KG1 (cell line): ENCODE measurements at regions not wholly inside any gene's neighbourhood (a gene's known extent, or its start where the extent isn't known, plus 50 kb on each side); places are given as distances from the start of the nearest gene placed in this dataset.
"Not testable (repeated sequence)": the region's sequence is repeated elsewhere in the genome, so short reads cannot be mapped to it uniquely, and the experiment has no call there.

Experiments
- DNase-seq: peaks from one replicate; lab custom pipeline; 2025; lab: John Stamatoyannopoulos, UW

GRCh38 chr3:178205740-178206139, 330.5 kb upstream of the KCNMB2 start:
- DNase-seq, result no peak

- DNase-seq, result no peak
Measured at GRCh38 chr3:178206521-178206920, 329.7 kb upstream of the KCNMB2 start.

DNA sequence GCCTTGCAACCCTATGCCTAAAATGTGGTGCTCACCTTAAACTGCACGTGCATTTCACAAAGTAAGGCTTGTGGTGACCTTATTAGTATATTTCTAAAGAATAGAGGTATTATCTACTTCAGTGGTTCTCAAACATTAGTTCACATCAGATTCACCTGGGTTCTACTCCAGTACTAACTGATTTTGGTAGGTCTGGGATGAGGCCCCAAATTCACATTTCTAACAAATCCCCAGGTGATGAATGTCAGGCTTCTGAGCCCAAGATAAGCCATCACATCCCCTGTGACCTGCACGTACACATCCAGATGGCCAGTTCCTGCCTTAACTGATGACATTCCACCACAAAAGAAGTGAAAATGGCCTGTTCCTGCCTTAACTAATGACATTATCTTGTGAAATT, 329.1 kb upstream of the KCNMB2 start:
- not testable (repeated sequence) for DNase-seq

DNA sequence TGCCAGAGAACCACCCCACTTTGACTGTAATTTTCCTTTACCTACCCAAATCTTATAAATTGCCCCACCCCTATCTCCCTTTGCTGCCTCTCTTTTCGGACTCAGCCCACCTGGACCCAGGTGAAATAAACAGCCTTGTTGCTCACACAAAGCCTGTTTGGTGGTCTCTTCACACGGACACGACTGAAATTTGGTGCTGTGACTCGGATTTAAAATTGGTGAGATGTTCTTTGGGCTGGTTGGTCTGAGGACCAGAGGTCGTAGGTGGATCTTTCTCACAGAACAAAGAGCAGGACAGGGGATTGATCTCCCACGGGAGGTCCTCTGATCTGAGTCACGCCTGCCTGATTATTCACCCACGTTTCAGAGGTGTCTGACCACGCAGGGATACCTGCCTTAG, 328.6 kb upstream of the KCNMB2 start:
- DNase-seq, result not testable (repeated sequence)

DNA sequence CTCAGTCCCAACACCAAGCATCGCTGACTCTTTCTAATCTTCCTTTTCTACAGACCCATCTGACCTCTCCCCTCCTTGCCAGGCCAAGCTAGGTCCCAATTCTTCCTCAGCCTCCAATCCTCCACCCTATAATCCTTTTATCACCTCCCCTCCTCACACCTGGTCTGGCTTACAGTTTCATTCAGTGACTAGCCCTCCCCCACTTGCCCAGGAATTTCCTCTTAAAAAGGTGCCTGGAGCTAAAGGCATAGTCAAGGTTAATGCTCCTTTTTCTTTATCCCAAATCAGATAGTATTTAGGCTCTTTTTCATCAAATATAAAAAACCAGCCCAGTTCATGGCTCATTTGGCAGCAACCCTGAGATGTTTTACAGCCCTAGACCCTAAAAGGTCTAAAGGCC, 327.1 kb upstream of the KCNMB2 start:
- DNase-seq, result not testable (repeated sequence)

DNA sequence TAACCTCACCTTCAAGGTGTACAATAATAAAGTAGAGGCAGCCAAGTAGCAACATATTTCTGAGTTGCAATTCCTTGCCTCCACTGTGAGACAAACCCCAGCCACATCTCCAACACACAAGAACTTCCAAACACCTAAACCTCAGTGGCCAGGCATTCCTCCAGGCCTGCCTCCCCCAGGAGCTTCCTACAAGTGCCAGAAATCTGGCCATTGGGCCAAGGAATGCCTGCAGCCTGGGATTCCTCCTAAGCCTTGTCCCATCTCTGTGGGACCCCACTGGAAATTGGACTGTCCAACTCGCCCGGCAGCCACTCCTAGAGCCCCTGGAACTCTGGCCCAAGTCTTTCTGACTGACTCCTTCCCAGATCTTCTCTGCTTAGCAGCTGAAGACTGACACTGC, 326.6 kb upstream of the KCNMB2 start:
- not testable (repeated sequence) for DNase-seq

DNA sequence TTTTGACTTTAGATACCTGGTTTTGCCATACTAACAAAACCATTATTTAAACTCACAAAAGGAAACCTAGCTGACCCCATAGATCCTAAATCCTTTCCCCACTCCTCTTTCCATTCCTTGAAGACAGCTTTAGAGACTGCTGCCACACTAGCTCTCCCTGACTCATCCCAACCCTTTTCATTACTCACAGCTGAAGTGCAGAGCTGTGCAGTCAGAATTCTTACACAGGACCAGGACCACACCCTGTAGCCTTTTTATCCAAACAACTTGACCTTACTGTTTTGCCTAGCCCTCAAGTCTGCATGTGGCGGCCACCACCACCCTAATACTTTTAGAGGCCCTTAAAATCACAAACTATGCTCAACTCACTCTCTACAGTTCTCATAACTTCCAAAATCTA, 325.1 kb upstream of the KCNMB2 start:
- not testable (repeated sequence) for DNase-seq

DNA sequence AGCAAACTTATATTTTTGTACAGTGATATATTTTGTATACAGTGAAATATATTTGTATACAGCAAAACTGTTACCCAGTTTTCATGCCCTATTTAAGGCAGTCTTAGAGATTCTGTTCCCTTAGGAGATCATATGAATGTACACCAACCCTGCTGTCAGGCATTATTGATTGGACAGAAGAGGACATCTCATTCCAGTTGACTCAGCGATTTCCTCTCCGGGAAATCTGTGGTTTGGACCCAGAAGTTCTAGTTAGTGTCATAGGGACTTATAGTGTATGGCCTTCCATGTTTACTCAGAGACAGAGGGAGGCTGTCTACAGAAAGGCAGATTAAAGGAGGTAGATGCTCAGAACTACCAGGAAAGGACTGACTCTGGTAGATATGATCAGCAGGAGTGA, 318.8 kb upstream of the KCNMB2 start:
- no peak for DNase-seq

DNA sequence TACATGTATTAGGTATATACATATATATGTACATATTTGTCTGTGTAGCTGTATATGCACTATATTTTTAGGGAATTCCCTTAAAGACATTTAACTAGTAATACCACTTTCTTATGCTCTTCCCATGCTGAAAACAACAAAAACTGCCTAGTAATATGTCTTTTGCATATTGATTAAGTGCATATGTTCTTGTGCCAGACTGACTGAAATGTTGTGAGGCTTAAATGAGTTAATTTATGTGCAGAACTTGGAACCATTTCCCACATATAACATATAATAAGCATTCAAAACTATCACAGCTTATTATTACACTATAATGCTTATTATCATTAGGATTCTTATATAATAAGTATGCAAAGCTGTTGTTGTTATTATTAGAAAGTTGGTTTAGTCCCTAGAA, 318.0 kb upstream of the KCNMB2 start:
- no peak for DNase-seq

DNA sequence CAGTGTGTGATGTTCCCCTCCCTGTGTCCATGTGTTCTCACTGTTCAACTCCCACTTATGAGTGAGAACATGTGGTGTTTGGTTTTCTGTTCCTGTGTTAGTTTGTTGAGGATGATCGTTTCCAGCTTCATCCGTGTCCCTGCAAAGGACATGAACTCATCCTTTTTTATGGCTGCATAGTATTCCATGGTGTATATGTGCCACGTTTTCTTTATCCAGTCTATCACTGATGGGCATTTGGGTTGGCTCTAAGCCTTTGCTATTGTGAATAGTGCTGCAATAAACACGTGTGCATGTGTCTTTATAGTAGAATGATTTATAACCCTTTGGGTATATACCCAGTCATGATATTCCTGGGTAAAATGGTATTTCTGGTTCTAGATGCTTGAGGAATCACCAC, 316.6 kb upstream of the KCNMB2 start:
- not testable (repeated sequence) for DNase-seq

DNA sequence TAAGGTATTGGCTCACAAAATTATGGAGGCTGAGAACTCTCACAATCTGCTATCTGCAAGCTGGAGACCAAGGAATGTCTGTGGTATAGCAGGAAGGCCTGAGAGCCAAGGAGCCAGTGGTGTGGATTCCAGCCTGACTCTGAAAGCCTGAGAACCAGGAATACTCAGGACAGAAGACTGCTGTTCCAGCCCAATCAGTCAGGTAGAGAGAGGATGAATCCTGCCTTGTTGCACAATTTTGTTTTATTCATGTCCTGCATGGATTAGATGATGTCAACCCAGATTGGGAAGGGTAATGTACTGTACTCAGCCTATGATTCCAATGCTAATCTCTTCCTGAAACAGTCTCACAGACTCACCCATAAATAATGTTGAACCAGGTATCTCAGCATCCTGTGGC, 312.4 kb upstream of the KCNMB2 start:
- DNase-seq, result no peak

DNA sequence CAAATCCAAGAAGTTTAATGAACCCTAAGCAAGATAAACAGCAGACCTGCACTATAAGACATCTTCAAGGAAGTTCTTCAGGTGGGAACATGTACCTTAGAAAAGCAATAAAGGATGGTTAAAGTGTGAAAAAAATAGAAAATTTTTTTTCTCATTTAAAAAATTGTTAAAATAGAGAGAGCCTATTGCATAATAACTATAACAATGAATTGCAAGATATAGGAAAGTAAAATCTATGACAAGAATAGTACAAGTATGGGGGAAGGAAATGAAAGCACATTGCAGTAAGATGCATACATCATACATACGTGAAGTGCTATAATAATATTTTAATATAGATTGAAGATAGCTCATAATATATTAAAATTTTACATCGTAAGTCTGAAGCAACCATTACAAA, 310.1 kb upstream of the KCNMB2 start:
- DNase-seq, result no peak

- no peak for DNase-seq
Measured at GRCh38 chr3:178231645-178232044, 304.6 kb upstream of the KCNMB2 start.

DNA sequence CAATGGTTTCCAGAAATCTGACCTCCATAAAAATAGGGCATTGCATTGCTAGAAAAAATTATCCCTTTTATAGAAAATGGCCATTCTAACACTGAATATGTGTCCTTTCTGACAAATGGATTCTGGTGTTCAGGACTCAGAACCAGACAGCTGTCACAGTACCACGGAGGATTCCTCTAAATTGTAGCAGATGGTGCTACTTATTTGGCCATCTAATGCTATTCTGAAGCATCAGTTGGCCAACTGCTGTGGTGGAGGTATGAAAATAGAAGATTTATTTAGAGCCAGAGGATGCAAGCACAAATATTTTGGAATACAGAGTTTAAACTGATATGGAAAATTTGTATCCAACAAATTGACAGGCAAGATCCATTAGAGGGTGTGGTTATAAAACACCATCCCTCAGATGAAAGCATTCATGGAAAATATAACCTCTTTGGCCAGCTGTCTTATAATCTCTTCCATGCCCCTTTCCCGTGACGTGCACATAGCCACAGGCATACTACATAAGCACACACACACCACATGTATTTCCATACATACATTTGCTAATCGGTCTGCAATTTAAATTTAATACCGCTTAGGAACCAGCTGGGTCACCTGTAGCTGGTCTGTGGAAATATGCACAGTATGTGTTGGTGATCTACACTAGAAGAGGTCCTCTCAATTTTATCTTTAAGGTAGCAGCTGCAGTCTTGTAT, 302.7 kb upstream of the KCNMB2 start:
- DNase-seq, result no peak

DNA sequence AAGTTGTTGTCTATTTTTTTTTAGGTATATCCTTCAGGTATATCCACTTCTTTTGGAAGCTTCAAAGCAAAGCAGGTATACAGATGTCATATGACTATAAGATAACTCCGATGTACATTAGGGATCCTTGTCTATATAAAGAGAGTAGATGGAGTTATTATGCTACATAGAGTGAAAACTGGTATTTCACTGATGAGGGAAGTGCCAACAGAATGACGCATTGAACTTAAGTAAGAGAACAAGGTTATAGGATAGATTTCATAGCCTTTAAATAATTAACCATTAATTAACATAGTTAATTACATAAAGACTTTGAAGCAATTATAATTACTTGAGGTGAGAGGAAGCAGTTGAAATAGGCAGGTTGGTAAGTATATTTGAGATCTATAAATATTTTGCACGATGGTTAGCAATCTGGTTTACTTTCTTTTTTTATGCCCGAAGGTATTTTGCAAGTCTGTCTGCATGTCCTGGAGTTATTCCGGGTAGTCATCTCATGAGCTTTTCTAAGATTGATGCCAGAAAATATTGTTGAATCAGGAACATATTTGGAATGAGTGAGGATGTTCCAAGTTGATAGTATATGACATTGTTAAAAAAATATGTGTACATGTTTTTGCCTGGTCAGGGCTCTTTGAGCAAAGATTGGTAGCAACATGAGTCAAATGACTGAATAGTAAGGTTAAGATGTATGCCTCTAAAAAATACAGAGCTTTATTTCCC, 299.5 kb upstream of the KCNMB2 start:
- DNase-seq, result no peak

GRCh38 chr3:178238179-178238578, 298.1 kb upstream of the KCNMB2 start:
- no peak for DNase-seq

GRCh38 chr3:178244733-178245709, 291.2 kb upstream of the KCNMB2 start:
- no peak for DNase-seq

DNA sequence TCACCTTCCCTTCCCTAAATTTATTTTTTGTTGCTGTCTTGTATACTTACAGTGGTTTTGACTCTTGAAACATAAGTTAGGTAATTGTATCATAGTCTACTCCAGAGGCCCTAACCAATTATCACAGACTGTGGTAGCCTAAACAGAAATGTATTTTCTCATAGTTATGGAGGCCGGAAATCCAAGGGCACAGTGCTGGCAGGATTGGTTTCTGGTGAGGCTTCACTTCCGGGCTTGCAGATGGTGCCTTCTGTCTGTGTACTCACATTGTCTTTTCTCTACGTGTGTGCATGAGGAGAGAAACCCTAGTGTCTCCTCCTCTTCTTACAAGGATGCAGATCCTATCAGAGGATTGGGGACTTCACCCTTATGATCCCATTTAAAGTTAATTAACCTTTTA, 290.2 kb upstream of the KCNMB2 start:
- DNase-seq, result no peak

GRCh38 chr3:178255315-178255714, 280.9 kb upstream of the KCNMB2 start:
- no peak for DNase-seq

DNA sequence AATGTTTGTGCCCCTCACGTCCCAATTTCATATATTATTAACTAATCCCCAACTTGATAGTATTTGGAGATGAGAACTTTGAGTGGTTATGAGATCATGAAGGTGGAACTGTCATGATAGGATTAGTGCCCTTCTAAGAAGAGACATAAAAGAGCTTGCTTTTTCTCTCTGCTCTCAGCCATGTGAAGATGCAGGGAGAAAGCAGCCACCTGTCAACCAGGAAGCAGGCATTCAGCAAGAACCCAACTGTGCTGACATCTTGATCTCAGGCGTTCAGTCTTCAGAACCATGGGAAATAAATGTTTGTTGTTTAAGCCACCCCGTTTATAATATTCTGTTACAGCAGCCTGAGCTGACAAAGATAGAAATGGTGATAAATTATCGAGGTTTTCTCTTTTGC, 278.7 kb upstream of the KCNMB2 start:
- no peak for DNase-seq

DNA sequence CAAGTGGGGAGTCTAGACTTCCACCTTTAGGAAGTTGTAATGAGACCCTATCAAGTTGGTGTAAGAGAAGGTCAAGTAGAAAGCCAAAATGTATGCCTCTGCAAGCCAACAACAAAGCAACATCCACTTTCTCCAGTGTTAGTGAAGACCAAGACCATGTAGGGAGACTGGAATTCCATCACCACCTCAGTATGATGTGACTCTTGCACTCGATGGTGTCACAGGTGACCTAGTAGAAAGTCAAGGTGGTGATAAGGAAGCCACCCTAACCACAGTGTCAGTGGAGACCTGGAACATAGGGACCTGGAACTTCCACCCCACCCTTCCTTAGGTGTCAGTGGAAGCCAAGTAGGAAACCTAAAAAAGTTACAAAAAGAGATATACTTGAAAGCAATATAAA, 278.1 kb upstream of the KCNMB2 start:
- DNase-seq, result no peak

DNA sequence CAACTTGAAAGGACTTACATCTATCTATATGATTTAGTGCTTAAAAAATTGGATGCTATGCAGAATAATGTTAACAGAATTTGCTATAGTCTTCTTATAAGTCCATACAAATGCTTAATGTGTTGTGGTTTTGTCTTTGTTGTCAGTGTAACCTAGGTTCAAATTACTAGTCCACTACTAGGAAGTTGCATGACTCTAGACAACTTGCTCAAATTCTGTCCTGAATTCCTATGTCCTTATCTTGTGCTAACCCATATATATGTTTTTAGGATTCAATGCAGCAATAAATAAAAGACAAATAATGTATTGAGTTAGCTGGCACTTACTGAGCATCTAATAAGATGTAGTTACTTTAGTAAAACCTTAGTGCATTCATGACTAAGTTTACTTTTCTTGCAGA, 276.5 kb upstream of the KCNMB2 start:
- no peak for DNase-seq
